Osteocyte (in vitro differentiated cells): ENCODE measurements at regions not wholly inside any gene's neighbourhood (a gene's known extent, or its start where the extent isn't known, plus 50 kb on each side); places are given as distances from the start of the nearest gene placed in this dataset.
"Not testable (repeated sequence)": the region's sequence is repeated elsewhere in the genome, so short reads cannot be mapped to it uniquely, and the experiment has no call there.

Source experiments
- DNase-seq: peaks from one replicate; pipeline ENCODE4 v3.0.0; 2021; ENCODE audit warnings: mixed read lengths; ENCODE audit not compliant: unreplicated experiment; ENCODE audit errors: extremely low spot score
- H3K27ac Mint-ChIP-seq: one replicate; pipeline ENCODE4 v1.8.0; 2021; ENCODE audit warnings: mild to moderate bottlenecking, mixed read lengths; ENCODE audit not compliant: unreplicated experiment
- H3K27me3 Mint-ChIP-seq: one replicate; pipeline ENCODE4 v1.8.0; 2021; ENCODE audit warnings: mixed read lengths; ENCODE audit not compliant: unreplicated experiment
- H3K36me3 Mint-ChIP-seq: one replicate; pipeline ENCODE4 v1.8.0; 2021; ENCODE audit warnings: mixed read lengths; ENCODE audit not compliant: unreplicated experiment
- H3K4me1 Mint-ChIP-seq: one replicate; pipeline ENCODE4 v1.8.0; 2021; ENCODE audit warnings: mixed read lengths; ENCODE audit not compliant: unreplicated experiment
- H3K4me3 Mint-ChIP-seq: one replicate; pipeline ENCODE4 v1.8.0; 2021; ENCODE audit warnings: mild to moderate bottlenecking, moderate library complexity, mixed read lengths; ENCODE audit not compliant: unreplicated experiment
- H3K9me3 Mint-ChIP-seq: one replicate; pipeline ENCODE4 v1.8.0; 2021; ENCODE audit warnings: mixed read lengths; ENCODE audit not compliant: unreplicated experiment
- TF ChIP-seq, protein P1 (sequence below): fragments of 200-600 bp; sonication (generic); IDR thresholded peaks from 2 replicates; pipeline ENCODE4 v1.5.0; 2021; ENCODE audit warnings: antibody characterized with exemption, mild to moderate bottlenecking, moderate library complexity

DNA sequence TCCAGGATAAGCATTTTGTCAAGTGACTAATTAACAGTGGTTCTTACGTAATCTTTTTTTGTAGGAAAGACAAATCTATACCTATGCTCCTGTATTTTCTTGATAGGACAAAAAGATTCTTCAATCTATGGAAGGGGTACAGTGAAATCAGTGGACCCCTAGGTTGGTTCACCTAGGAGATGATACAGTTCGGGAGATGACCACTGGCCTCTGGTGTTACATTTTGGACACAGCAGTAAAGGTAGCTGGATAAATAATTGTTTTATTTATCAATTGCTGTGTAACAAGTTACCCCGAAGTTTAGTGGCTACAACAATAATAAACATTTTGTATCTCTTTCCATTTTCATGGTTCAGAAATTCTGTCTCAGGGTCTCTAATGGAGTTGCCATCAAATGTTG is 288.2 kb upstream of the MAGI2 start:
- H3K9me3 Mint-ChIP-seq: no peaks in the 10 kb centered on the region
- TF ChIP-seq, protein P1, sequence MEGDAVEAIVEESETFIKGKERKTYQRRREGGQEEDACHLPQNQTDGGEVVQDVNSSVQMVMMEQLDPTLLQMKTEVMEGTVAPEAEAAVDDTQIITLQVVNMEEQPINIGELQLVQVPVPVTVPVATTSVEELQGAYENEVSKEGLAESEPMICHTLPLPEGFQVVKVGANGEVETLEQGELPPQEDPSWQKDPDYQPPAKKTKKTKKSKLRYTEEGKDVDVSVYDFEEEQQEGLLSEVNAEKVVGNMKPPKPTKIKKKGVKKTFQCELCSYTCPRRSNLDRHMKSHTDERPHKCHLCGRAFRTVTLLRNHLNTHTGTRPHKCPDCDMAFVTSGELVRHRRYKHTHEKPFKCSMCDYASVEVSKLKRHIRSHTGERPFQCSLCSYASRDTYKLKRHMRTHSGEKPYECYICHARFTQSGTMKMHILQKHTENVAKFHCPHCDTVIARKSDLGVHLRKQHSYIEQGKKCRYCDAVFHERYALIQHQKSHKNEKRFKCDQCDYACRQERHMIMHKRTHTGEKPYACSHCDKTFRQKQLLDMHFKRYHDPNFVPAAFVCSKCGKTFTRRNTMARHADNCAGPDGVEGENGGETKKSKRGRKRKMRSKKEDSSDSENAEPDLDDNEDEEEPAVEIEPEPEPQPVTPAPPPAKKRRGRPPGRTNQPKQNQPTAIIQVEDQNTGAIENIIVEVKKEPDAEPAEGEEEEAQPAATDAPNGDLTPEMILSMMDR: peak; percentile 25
- no peaks in the 10 kb centered on the region for H3K36me3 Mint-ChIP-seq
- H3K27me3 Mint-ChIP-seq: peaks cover 9% of the 10 kb centered on the region
- DNase-seq: no peak
- no peak overlapping the region for H3K4me3 Mint-ChIP-seq
- H3K27ac Mint-ChIP-seq: no peak overlapping the region
- no peaks in the 10 kb centered on the region for H3K4me1 Mint-ChIP-seq

DNA sequence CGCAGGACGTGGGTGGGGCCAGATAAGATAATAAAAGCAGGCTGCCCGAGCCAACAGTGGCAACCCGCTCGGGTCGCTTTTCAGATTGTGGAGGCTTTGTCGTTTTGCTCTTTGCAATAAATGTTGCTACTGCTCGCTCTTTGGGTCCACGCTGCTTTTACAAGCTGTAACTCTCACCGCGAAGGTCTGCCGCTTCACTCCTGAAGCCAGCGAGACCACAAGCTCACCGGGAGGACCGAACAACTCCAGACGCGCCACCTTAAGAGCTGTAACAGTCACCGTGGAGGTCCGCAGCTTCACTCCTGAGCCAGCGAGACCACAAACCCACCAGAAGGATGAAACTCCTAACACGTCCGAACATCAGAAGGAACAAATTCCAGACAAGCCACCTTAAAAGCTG is 286.6 kb upstream of the MAGI2 start:
- TF ChIP-seq, protein P1: no peak

DNA sequence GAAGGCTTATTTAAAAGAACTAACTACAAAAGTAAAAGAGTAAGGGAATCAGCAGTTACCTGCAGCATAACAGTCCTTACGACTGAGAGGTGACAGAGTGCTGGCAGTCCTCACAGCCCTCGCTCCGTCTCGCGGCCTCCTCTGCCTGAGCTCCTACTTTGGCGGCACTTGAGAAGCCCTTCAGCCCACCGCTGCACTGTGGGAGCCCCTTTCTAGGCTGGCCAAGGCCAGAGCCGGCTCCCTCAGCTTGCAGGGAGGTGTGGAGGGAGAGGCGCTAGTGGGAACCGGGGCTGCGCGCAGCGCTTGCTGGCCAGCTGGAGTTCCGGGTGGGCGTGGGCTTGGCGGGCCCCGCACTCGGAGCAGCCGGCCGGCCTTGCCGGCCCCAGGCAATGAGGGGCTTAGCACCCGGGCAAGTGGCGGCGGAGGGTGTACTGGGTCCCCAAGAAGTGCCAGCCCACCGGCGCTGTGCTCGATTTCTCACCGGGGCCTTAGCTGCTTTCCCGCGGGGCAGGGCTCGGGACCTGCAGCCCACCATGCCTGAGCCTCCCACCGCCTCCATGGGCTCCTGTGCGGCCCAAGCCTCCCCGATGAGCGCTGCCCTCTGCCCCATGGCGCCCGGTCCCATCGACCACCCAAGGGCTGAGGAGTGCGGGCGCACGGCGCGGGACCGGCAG is 285.7 kb upstream of the MAGI2 start:
- not testable (repeated sequence) for H3K4me1 Mint-ChIP-seq, H3K9me3 Mint-ChIP-seq, H3K36me3 Mint-ChIP-seq, H3K27ac Mint-ChIP-seq, H3K27me3 Mint-ChIP-seq, DNase-seq, H3K4me3 Mint-ChIP-seq

More for the DNA sequence above, 286.6 kb upstream of the MAGI2 start:
- H3K27ac Mint-ChIP-seq: no peak overlapping the region
- no peaks in the 10 kb centered on the region for H3K9me3 Mint-ChIP-seq
- H3K27me3 Mint-ChIP-seq: peaks cover 8% of the 10 kb centered on the region
- H3K4me3 Mint-ChIP-seq: no peak overlapping the region
- no peak for DNase-seq
- no peaks in the 10 kb centered on the region for H3K4me1 Mint-ChIP-seq
- no peaks in the 10 kb centered on the region for H3K36me3 Mint-ChIP-seq

DNA sequence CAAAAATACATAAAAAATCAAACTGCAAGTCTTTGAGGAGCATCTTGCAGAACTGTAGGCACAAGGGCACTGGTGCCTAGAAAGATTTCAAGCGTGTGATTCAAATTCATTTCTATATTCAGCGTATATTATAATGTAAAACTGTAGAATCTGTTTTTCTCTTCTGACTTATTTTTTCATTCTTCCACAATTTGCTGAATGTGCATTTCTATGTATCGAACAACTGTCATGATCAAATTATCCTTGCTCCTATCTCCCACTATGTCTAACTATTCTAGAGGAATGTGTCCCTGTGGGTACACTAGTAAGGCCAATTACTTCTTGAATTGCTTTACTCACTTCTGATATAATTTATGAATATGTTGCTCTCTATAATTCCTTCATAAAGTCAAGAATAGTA is 283.0 kb upstream of the MAGI2 start:
- H3K4me1 Mint-ChIP-seq: no peaks in the 10 kb centered on the region
- TF ChIP-seq, protein P1: no peak
- H3K27ac Mint-ChIP-seq: no peak overlapping the region
- H3K36me3 Mint-ChIP-seq: no peaks in the 10 kb centered on the region
- no peak for DNase-seq
- H3K27me3 Mint-ChIP-seq: peaks cover 2% of the 10 kb centered on the region
- H3K4me3 Mint-ChIP-seq: no peak overlapping the region
- H3K9me3 Mint-ChIP-seq: peaks cover 26% of the 10 kb centered on the region

- DNase-seq: no peak
- no peaks in the 10 kb centered on the region for H3K36me3 Mint-ChIP-seq
- H3K4me1 Mint-ChIP-seq: no peaks in the 10 kb centered on the region
- H3K9me3 Mint-ChIP-seq: peaks cover 27% of the 10 kb centered on the region
- H3K27ac Mint-ChIP-seq: no peak overlapping the region
- no peak overlapping the region for H3K4me3 Mint-ChIP-seq
- TF ChIP-seq, protein P1: no peak
- peaks cover 2% of the 10 kb centered on the region for H3K27me3 Mint-ChIP-seq
Measured at GRCh38 chr7:79735012-79735411, 281.5 kb upstream of the MAGI2 start.
